ENCODE measurements at regions not wholly inside any gene's neighbourhood (a gene's known extent, or its start where the extent isn't known, plus 50 kb on each side); places are given as distances from the start of the nearest gene placed in this dataset.

DNA sequence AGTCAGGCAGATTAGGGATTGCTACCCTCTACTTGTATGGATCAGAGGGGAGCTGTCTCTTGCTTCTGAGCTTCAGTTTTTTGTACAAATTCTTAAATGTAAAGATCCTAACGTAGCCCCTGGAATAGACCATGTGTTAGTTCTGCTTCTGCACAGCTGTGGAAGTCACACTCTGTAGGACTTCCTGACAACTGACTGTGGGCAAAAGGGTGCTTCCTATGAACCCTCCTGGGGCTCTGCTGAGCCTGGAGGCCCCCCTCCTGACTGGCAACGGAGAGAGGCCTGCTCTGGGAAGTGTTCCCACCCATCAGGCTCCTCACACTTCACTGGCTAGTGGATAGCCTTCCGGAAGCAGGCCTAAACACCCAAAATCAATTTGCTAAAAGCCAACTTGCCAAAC lies 131.0 kb downstream of the RPLP1 start:
- TF ChIP-seq CTCF (IDR thresholded peaks at IDR 0.05) (no peak), POLR2A (IDR thresholded peaks at IDR 0.05) (no peak)

Data from vagina (tissue), 2 donors.